ENCODE measurements at regions not wholly inside any gene's neighbourhood (a gene's known extent, or its start where the extent isn't known, plus 50 kb on each side); places are given as distances from the start of the nearest gene placed in this dataset.

GRCh38 chr10:121355161-121355560, 243.1 kb downstream of the FGFR2 start:
- TF ChIP-seq CTCF (conservative IDR thresholded peaks at IDR 0.05; ENCODE audit: control insufficient read depth, insufficient read depth, low read depth, low read length), result no peak
- H3K4me3 ChIP-seq (ENCODE audit: control insufficient read depth, low read depth, low read length), result no peak overlapping the region
- DNase-seq (ENCODE audit: low read depth), result no peak

- no peak overlapping the region for H3K4me3 ChIP-seq (ENCODE audit: control insufficient read depth, low read depth, low read length)
- no peak for TF ChIP-seq CTCF (conservative IDR thresholded peaks at IDR 0.05; ENCODE audit: control insufficient read depth, insufficient read depth, low read depth, low read length)
- DNase-seq (ENCODE audit: low read depth), result no peak
Measured at GRCh38 chr10:121356183-121356582, 242.1 kb downstream of the FGFR2 start.

- no peak for TF ChIP-seq CTCF (conservative IDR thresholded peaks at IDR 0.05; ENCODE audit: control insufficient read depth, insufficient read depth, low read depth, low read length)
- no peak overlapping the region for H3K4me3 ChIP-seq (ENCODE audit: control insufficient read depth, low read depth, low read length)
- DNase-seq (ENCODE audit: low read depth), result no peak
Measured at GRCh38 chr10:121357401-121357800, 240.8 kb downstream of the FGFR2 start.

GRCh38 chr10:121362026-121362425, 236.2 kb downstream of the FGFR2 start:
- no peak for DNase-seq (ENCODE audit: low read depth)
- TF ChIP-seq CTCF (conservative IDR thresholded peaks at IDR 0.05; ENCODE audit: control insufficient read depth, insufficient read depth, low read depth, low read length), result no peak
- no peak overlapping the region for H3K4me3 ChIP-seq (ENCODE audit: control insufficient read depth, low read depth, low read length)

- no peak for DNase-seq (ENCODE audit: low read depth)
- TF ChIP-seq CTCF (conservative IDR thresholded peaks at IDR 0.05; ENCODE audit: control insufficient read depth, insufficient read depth, low read depth, low read length), result no peak
- no peak overlapping the region for H3K4me3 ChIP-seq (ENCODE audit: control insufficient read depth, low read depth, low read length)
Measured at GRCh38 chr10:121365566-121365965, 232.7 kb downstream of the FGFR2 start.

- DNase-seq (ENCODE audit: low read depth), result no peak
- TF ChIP-seq CTCF (conservative IDR thresholded peaks at IDR 0.05; ENCODE audit: control insufficient read depth, insufficient read depth, low read depth, low read length), result no peak
- H3K4me3 ChIP-seq (ENCODE audit: control insufficient read depth, low read depth, low read length), result no peak overlapping the region
Measured at GRCh38 chr10:121368347-121369025, 229.8 kb downstream of the FGFR2 start.

GRCh38 chr10:121369616-121370015, 228.6 kb downstream of the FGFR2 start:
- no peak overlapping the region for H3K4me3 ChIP-seq (ENCODE audit: control insufficient read depth, low read depth, low read length)
- no peak for DNase-seq (ENCODE audit: low read depth)
- no peak for TF ChIP-seq CTCF (conservative IDR thresholded peaks at IDR 0.05; ENCODE audit: control insufficient read depth, insufficient read depth, low read depth, low read length)
